Upper lobe of left lung (tissue), 4 donors: ENCODE measurements at regions not wholly inside any gene's neighbourhood (a gene's known extent, or its start where the extent isn't known, plus 50 kb on each side); places are given as distances from the start of the nearest gene placed in this dataset.

Source experiments
- EP300 ChIP-seq, 4 donors: sonication (generic); formaldehyde crosslinking; IDR thresholded peaks; one replicate each; pipeline ENCODE4 v1.5.1; 2017; ENCODE audit warnings: antibody characterized with exemption in 4 of 4, control low read depth in 2 of 4
- POLR2A ChIP-seq, 4 donors: fragments of 450-650 bp; IDR thresholded peaks; one replicate each; pipeline ENCODE4 v1.5.1; 2016 to 2017; ENCODE audit warnings: antibody characterized with exemption in 4 of 4, mild to moderate bottlenecking in 2 of 4
- POLR2AphosphoS5 ChIP-seq, 2 donors: sonication (generic); formaldehyde crosslinking; IDR thresholded peaks; one replicate each; pipeline ENCODE4 v1.5.1; 2017; ENCODE audit warnings: antibody characterized with exemption in 2 of 2
- TF ChIP-seq, protein P1 (sequence below), 6 experiments: fragments of 450-650 bp in 4 of 6; fragments of 200-600 bp in 2 of 6; sonication (generic) in 2 of 6; IDR thresholded peaks; one replicate each; pipeline ENCODE4 v1.5.1; 2016 to 2019; ENCODE audit warnings: antibody characterized with exemption in 6 of 6

DNA sequence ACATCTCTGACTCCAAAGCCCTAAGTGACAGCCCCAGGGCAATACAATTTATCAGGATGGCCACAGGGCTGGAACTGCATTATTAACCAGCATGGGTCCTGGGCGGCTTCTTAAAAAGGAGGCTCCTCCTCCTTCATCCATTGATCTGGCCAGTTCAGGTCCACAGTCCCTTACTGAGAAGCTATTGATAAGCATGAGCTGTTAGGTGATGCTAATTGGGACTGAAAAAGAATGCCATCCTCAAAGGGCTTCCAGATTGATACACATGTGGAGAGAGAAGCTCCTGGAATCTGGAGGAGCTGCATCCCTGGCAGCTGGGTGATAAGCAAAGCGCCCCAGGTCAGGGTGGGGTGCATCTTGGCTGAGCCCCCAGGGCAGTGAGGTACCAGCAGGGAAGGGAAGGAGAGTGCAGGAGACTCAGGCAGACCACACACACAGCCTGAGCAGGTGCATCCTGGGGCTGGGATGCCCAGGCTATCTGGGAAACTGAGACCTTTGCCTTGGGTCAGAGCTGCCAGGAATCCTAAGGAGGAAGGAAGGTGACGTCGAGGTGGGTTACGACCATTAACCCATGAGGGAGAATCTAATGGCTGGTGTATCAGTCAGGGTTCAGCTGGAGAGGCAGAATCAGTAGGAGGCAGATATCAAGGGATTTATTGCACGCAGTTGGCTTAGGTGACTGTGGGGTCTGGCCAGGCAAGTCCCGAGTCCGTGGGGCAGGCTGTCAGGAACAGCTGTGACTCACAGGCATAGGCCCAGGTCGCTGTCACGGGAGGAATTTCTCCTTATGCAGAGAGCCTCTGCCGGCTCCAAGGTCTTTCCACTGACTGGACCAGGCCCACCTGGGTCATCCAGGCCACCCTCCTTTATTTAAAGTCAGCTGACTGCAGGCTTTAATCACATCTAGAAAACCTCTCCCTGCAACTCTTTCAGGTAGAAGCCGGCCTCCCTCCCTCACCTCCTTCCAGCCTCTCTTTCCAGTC lies 261.2 kb downstream of the BMP7 start:
- TF ChIP-seq, protein P1, sequence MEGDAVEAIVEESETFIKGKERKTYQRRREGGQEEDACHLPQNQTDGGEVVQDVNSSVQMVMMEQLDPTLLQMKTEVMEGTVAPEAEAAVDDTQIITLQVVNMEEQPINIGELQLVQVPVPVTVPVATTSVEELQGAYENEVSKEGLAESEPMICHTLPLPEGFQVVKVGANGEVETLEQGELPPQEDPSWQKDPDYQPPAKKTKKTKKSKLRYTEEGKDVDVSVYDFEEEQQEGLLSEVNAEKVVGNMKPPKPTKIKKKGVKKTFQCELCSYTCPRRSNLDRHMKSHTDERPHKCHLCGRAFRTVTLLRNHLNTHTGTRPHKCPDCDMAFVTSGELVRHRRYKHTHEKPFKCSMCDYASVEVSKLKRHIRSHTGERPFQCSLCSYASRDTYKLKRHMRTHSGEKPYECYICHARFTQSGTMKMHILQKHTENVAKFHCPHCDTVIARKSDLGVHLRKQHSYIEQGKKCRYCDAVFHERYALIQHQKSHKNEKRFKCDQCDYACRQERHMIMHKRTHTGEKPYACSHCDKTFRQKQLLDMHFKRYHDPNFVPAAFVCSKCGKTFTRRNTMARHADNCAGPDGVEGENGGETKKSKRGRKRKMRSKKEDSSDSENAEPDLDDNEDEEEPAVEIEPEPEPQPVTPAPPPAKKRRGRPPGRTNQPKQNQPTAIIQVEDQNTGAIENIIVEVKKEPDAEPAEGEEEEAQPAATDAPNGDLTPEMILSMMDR (IDR thresholded peaks at IDR 0.05), result no peak
- TF ChIP-seq POLR2A (IDR thresholded peaks at IDR 0.05), result no peak
- no peak for TF ChIP-seq EP300 (IDR thresholded peaks at IDR 0.05)
- TF ChIP-seq POLR2AphosphoS5 (IDR thresholded peaks at IDR 0.05), result no peak
